ENCODE measurements at regions not wholly inside any gene's neighbourhood (a gene's known extent, or its start where the extent isn't known, plus 50 kb on each side); places are given as distances from the start of the nearest gene placed in this dataset.

- WGBS, 2 experiments (ENCODE audit: extremely low coverage in 1 of 2, insufficient coverage in 1 of 2, insufficient read length in 1 of 2, insufficient replicate concordance in 2 of 2, low coverage in 1 of 2, low lambda C conversion rate in 2 of 2, missing lambda C conversion rate in 1 of 2), result 95% methylated on average over 3 of the region's 3 CpGs; no CpG with 5 or more reads in 1 of the 2 experiments
Observed at GRCh38 chr7:68542831-68543230, 1055.4 kb upstream of the AUTS2 start.

More at GRCh38 chr7:68542831-68543230, 1055.4 kb upstream of the AUTS2 start:
- Histone ChIP-seq H4K20me1 (replicated peaks in 1 of 2; ENCODE audit: control insufficient read depth in 1 of 2, insufficient read depth in 2 of 2, low read length in 2 of 2) (no peaks in the 10 kb centered on the region), H2BK120ac (replicated peaks; ENCODE audit: low read depth, low read length) (no peak overlapping the region), H4K8ac (ENCODE audit: extremely low read depth, insufficient read depth, low read length) (no peak overlapping the region), H2BK15ac (ENCODE audit: low read length) (no peak overlapping the region), H2BK5ac (ENCODE audit: low read depth, low read length) (no peak overlapping the region), H3K56ac (replicated peaks; ENCODE audit: insufficient read length, low read depth, low read length) (no peak overlapping the region), H3K36me3 (ENCODE audit: control insufficient read depth in 2 of 4, insufficient read depth in 4 of 4, low read length in 3 of 4) (no peaks in the 10 kb centered on the region), H3K4ac (replicated peaks; ENCODE audit: insufficient read length, low read depth, low read length) (no peak overlapping the region), H4K5ac (ENCODE audit: insufficient read length, low read depth, low read length) (no peak overlapping the region), H2BK12ac (ENCODE audit: low read depth, low read length) (no peak overlapping the region), H3K4me2 (ENCODE audit: insufficient read depth in 1 of 2, low read depth in 2 of 2, low read length in 2 of 2) (no peak overlapping the region), H2BK20ac (ENCODE audit: low read length) (no peak overlapping the region), H4K91ac (replicated peaks; ENCODE audit: insufficient read length, low read length) (no peak overlapping the region), H3K79me2 (ENCODE audit: control insufficient read depth in 1 of 2, insufficient read depth in 2 of 2, low read length in 2 of 2) (no peaks in the 10 kb centered on the region), H3K9ac (replicated peaks in 1 of 4; ENCODE audit: extremely low read depth in 1 of 4, low read depth in 3 of 4, low read length in 3 of 4) (no peak overlapping the region), H3K27ac (ENCODE audit: low read depth, low read length) (no peak overlapping the region), H3K27me3 (replicated peaks in 1 of 4; ENCODE audit: control insufficient read depth in 3 of 4, extremely low read depth in 1 of 4, insufficient read depth in 3 of 4, low read length in 3 of 4) (no peaks in the 10 kb centered on the region), H3K4me3 (ENCODE audit: extremely low read depth in 1 of 4, insufficient read depth in 2 of 4, low read depth in 3 of 4, low read length in 4 of 4) (no peak overlapping the region), H3K18ac (ENCODE audit: extremely low read depth, low read length) (no peak overlapping the region), H3K14ac (ENCODE audit: insufficient read length) (no peak overlapping the region), H2AFZ (ENCODE audit: low read length) (no peak overlapping the region), H3K79me1 (ENCODE audit: low read depth, low read length) (no peaks in the 10 kb centered on the region), H3K4me1 (replicated peaks in 1 of 4; ENCODE audit: control insufficient read depth in 3 of 4, insufficient read depth in 4 of 4, low read length in 3 of 4) (no peaks in the 10 kb centered on the region), H3K9me3 (ENCODE audit: insufficient read depth in 2 of 2, low read depth in 1 of 2, low read length in 1 of 2) (no peaks in the 10 kb centered on the region), H2AK5ac (ENCODE audit: low read depth, low read length) (no peak overlapping the region), H3K23ac (ENCODE audit: insufficient read length) (no peak overlapping the region), H3K23me2 (ENCODE audit: low read depth, low read length) (no peaks in the 10 kb centered on the region)
- ChIA-PET POLR2A (ENCODE audit: partially characterized antibody) (no interaction called here), CTCF (ENCODE audit: partially characterized antibody) (interaction anchor here (0.8 to 1.3 kb wide), 3 partner anchors 20 to 118 kb away, joined by 3 to 4 read pairs (median 3); no protein-coding TSS in a partner anchor)
- FAIRE-seq (no peak), DNase-seq (ENCODE audit: low read depth in 1 of 2, low spot score in 2 of 2) (no peak)
- TF ChIP-seq SP1 (IDR thresholded peaks at IDR 0.05; ENCODE audit: low read depth, low read length) (no peak), CREB1 (IDR thresholded peaks at IDR 0.05) (no peak), HDAC6 (IDR thresholded peaks at IDR 0.05; ENCODE audit: low read depth, low read length) (no peak), SP4 (IDR thresholded peaks at IDR 0.05; ENCODE audit: low read length) (no peak), YY1 (IDR thresholded peaks at IDR 0.05; ENCODE audit: low read depth, low read length) (no peak), ATF2 (IDR thresholded peaks at IDR 0.05; ENCODE audit: low read length) (no peak), POLR2A (IDR thresholded peaks at IDR 0.05; ENCODE audit: control extremely low read depth in 1 of 2, low read depth in 2 of 2, low read length in 2 of 2) (no peak), GABPA (IDR thresholded peaks at IDR 0.05; ENCODE audit: borderline replicate concordance, insufficient read depth, low read length) (no peak), RXRA (IDR thresholded peaks at IDR 0.05; ENCODE audit: insufficient read depth, low read depth, low read length) (no peak), MAX (IDR thresholded peaks at IDR 0.05) (no peak)

Data from H1 (cell line).